Parathyroid adenoma (tissue), 2 donors: ENCODE measurements at regions not wholly inside any gene's neighbourhood (a gene's known extent, or its start where the extent isn't known, plus 50 kb on each side); places are given as distances from the start of the nearest gene placed in this dataset.

Source experiments
- H2AFZ ChIP-seq: fragments of 300-600 bp; sonication (generic); one replicate; pipeline ENCODE4 v1.7.0; 2017; ENCODE audit warnings: antibody characterized with exemption, mild to moderate bottlenecking
- H3K27ac ChIP-seq: fragments of 300-600 bp; sonication (generic); one replicate; pipeline ENCODE4 v1.7.0; 2017
- H3K27me3 ChIP-seq: fragments of 300-600 bp; sonication (generic); one replicate; pipeline ENCODE4 v1.7.0; 2017; ENCODE audit warnings: low read length; ENCODE audit not compliant: control insufficient read depth, insufficient read depth
- H3K36me3 ChIP-seq: fragments of 300-600 bp; sonication (generic); one replicate; pipeline ENCODE4 v1.7.0; 2017; ENCODE audit warnings: low read length; ENCODE audit not compliant: control insufficient read depth, insufficient read depth
- H3K4me1 ChIP-seq: fragments of 300-600 bp; sonication (generic); one replicate; pipeline ENCODE4 v1.7.0; 2017; ENCODE audit warnings: control low read depth
- H3K4me2 ChIP-seq: fragments of 300-600 bp; sonication (generic); one replicate; pipeline ENCODE4 v1.7.0; 2017; ENCODE audit warnings: low read length
- H3K4me3 ChIP-seq: fragments of 300-600 bp; sonication (generic); one replicate; pipeline ENCODE4 v1.7.0; 2017; ENCODE audit warnings: low read depth, low read length
- H3K79me2 ChIP-seq: fragments of 300-600 bp; sonication (generic); one replicate; pipeline ENCODE4 v1.7.0; 2017; ENCODE audit warnings: control low read depth
- H3K9ac ChIP-seq: fragments of 300-600 bp; sonication (generic); one replicate; pipeline ENCODE4 v1.7.0; 2017; ENCODE audit warnings: mild to moderate bottlenecking
- H3K9me3 ChIP-seq: fragments of 300-600 bp; sonication (generic); one replicate; pipeline ENCODE4 v1.7.0; 2017; ENCODE audit warnings: low read length; ENCODE audit not compliant: control insufficient read depth
- CTCF ChIP-seq: fragments of 300-600 bp; sonication (generic); IDR thresholded peaks from one replicate; pipeline ENCODE4 v1.7.0; 2017; ENCODE audit warnings: antibody characterized with exemption, mild to moderate bottlenecking
- donor health status: primary hyperparathyroidism.

- no peak overlapping the region for H3K4me2 ChIP-seq
- TF ChIP-seq CTCF, result no peak
- no peaks in the 10 kb centered on the region for H3K79me2 ChIP-seq
- no peak overlapping the region for H3K9ac ChIP-seq
- no peak overlapping the region for H3K4me3 ChIP-seq
- no peaks in the 10 kb centered on the region for H3K9me3 ChIP-seq
- H3K4me1 ChIP-seq, result no peaks in the 10 kb centered on the region
- no peak overlapping the region for H3K27ac ChIP-seq
- H3K27me3 ChIP-seq, result no peaks in the 10 kb centered on the region
- no peak overlapping the region for H2AFZ ChIP-seq
- no peaks in the 10 kb centered on the region for H3K36me3 ChIP-seq
These were observed 123.5 kb downstream of the MAP3K7 start for GRCh38 chr6:90463359-90463758.

- Histone ChIP-seq H3K4me3 (no peak overlapping the region), H3K27ac (no peak overlapping the region), H3K79me2 (no peaks in the 10 kb centered on the region), H3K4me1 (no peaks in the 10 kb centered on the region), H3K9me3 (no peaks in the 10 kb centered on the region), H3K36me3 (no peaks in the 10 kb centered on the region), H3K9ac (no peak overlapping the region), H2AFZ (no peak overlapping the region), H3K27me3 (no peaks in the 10 kb centered on the region), H3K4me2 (no peak overlapping the region)
- no peak for TF ChIP-seq CTCF
These were observed 124.8 kb downstream of the MAP3K7 start for GRCh38 chr6:90462102-90462501.

- Histone ChIP-seq H3K9ac (no peak overlapping the region), H3K27ac (no peak overlapping the region), H3K9me3 (no peaks in the 10 kb centered on the region), H2AFZ (no peak overlapping the region), H3K4me3 (no peak overlapping the region), H3K4me2 (no peak overlapping the region), H3K27me3 (no peaks in the 10 kb centered on the region), H3K4me1 (no peaks in the 10 kb centered on the region), H3K36me3 (no peaks in the 10 kb centered on the region), H3K79me2 (no peaks in the 10 kb centered on the region)
- TF ChIP-seq CTCF, result no peak
These were observed 125.5 kb downstream of the MAP3K7 start for GRCh38 chr6:90461383-90461782.

- no peaks in the 10 kb centered on the region for H3K4me1 ChIP-seq
- H3K27ac ChIP-seq, result no peak overlapping the region
- no peaks in the 10 kb centered on the region for H3K36me3 ChIP-seq
- no peak for TF ChIP-seq CTCF
- H3K4me2 ChIP-seq, result no peak overlapping the region
- H3K27me3 ChIP-seq, result no peaks in the 10 kb centered on the region
- H3K4me3 ChIP-seq, result no peak overlapping the region
- no peak overlapping the region for H2AFZ ChIP-seq
- H3K79me2 ChIP-seq, result no peaks in the 10 kb centered on the region
- no peak overlapping the region for H3K9ac ChIP-seq
- no peaks in the 10 kb centered on the region for H3K9me3 ChIP-seq
These were observed 126.8 kb downstream of the MAP3K7 start for GRCh38 chr6:90460051-90460450.

- no peak overlapping the region for H3K4me3 ChIP-seq
- no peaks in the 10 kb centered on the region for H3K27me3 ChIP-seq
- H3K4me1 ChIP-seq, result no peaks in the 10 kb centered on the region
- no peak overlapping the region for H3K27ac ChIP-seq
- no peaks in the 10 kb centered on the region for H3K9me3 ChIP-seq
- H3K9ac ChIP-seq, result no peak overlapping the region
- no peak overlapping the region for H3K4me2 ChIP-seq
- TF ChIP-seq CTCF, result no peak
- H2AFZ ChIP-seq, result no peak overlapping the region
- no peaks in the 10 kb centered on the region for H3K36me3 ChIP-seq
- H3K79me2 ChIP-seq, result no peaks in the 10 kb centered on the region
These were observed 127.6 kb downstream of the MAP3K7 start for GRCh38 chr6:90459225-90459758.
